D721Med (cell line): ENCODE measurements at regions not wholly inside any gene's neighbourhood (a gene's known extent, or its start where the extent isn't known, plus 50 kb on each side); places are given as distances from the start of the nearest gene placed in this dataset.

ENCODE experiments used
- DNase-seq: peaks from one replicate; pipeline ENCODE4 v3.0.0; 2011; ENCODE audit warnings: low spot score; ENCODE audit not compliant: insufficient read length
- FAIRE-seq: peaks from 2 replicates; lab custom pipeline; 2011; peaks lifted over from hg19 to GRCh38; lab: Jason Lieb, UNC
- CTCF ChIP-seq: IDR thresholded peaks from 2 replicates; pipeline ENCODE4 v1.5.1; 2012; ENCODE audit warnings: mild to moderate bottlenecking, control low read depth; ENCODE audit not compliant: insufficient read depth; ENCODE audit errors: missing control alignments

- DNase-seq, result no peak
- FAIRE-seq, result no peak
Observed at GRCh38 chr2:10980886-10981425, 69.2 kb downstream of the KCNF1 start.

GRCh38 chr2:10981451-10981850, 69.7 kb downstream of the KCNF1 start:
- no peak for FAIRE-seq
- no peak for DNase-seq
- TF ChIP-seq CTCF, result no peak

More at GRCh38 chr2:10980886-10981425, 69.2 kb downstream of the KCNF1 start:
- TF ChIP-seq CTCF, result no peak

- DNase-seq, result no peak
- FAIRE-seq, result no peak
- TF ChIP-seq CTCF, result no peak
Observed at GRCh38 chr2:10981941-10982431, 70.3 kb downstream of the KCNF1 start.

- no peak for TF ChIP-seq CTCF
- DNase-seq (no peak), FAIRE-seq (no peak)
Observed at GRCh38 chr2:10982931-10983701, 71.4 kb downstream of the KCNF1 start.

- DNase-seq (no peak), FAIRE-seq (no peak)
- TF ChIP-seq CTCF, result no peak
Observed at GRCh38 chr2:10983711-10984110, 72.0 kb downstream of the KCNF1 start.

- no peak for TF ChIP-seq CTCF
- DNase-seq (no peak), FAIRE-seq (no peak)
Observed at GRCh38 chr2:10984418-10985135, 72.8 kb downstream of the KCNF1 start.
